ENCODE measurements at regions not wholly inside any gene's neighbourhood (a gene's known extent, or its start where the extent isn't known, plus 50 kb on each side); places are given as distances from the start of the nearest gene placed in this dataset.

- Histone ChIP-seq H3F3A (ENCODE audit: insufficient read depth) (no peaks in the 10 kb centered on the region), H3K4me2 (ENCODE audit: low read depth, low read length, poor library complexity, severe bottlenecking) (no peak overlapping the region), H4K20me1 (ENCODE audit: low read depth, low read length) (no peaks in the 10 kb centered on the region), H3K27me3 (ENCODE audit: low read length) (no peaks in the 10 kb centered on the region), H3K36me3 (ENCODE audit: low read length) (no peaks in the 10 kb centered on the region), H3K9me3 (ENCODE audit: insufficient read depth, low read length) (no peaks in the 10 kb centered on the region), H3K27ac (ENCODE audit: low read depth, low read length) (no peak overlapping the region), H3K79me2 (ENCODE audit: insufficient read depth, low read length) (no peaks in the 10 kb centered on the region), H2AFZ (ENCODE audit: low read depth, low read length, severe bottlenecking) (no peak overlapping the region), H3K9ac (ENCODE audit: low read length) (no peak overlapping the region), H3K4me3 (ENCODE audit: insufficient read depth, low read length, poor library complexity, severe bottlenecking) (no peak overlapping the region), H3K9me2 (replicated peaks; ENCODE audit: insufficient read depth, low read length) (no peaks in the 10 kb centered on the region)
- TF ChIP-seq EZH2phosphoT487 (conservative IDR thresholded peaks at IDR 0.05; ENCODE audit: low read length) = no peak
Observed at GRCh38 chr16:59058250-59058649, 324.1 kb upstream of the GOT2 start.

DNA sequence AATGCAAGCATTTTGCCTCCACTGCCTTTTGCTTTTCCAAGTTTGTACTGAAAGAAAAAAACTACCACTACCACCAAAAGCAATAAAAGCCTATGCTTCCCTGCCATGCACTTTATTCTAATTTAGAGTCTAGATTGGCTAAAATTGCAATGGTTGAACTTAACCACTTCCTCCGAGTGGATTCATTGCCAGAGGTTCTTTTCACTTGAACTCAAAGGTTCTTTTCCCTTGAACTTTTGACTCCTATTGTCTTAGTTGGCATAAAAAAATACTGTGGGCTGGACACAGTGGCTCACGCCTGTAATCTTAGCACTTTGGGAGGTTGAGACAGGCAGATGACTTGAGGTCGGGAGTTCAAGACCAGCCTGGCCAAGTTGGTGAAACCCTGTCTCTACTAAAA, 319.8 kb upstream of the GOT2 start:
- Histone ChIP-seq H3K9me2 (replicated peaks; ENCODE audit: insufficient read depth, low read length) (no peaks in the 10 kb centered on the region), H3K9ac (ENCODE audit: low read length) (no peak overlapping the region), H3K36me3 (ENCODE audit: low read length) (no peaks in the 10 kb centered on the region), H4K20me1 (ENCODE audit: low read depth, low read length) (no peaks in the 10 kb centered on the region), H3K4me3 (ENCODE audit: insufficient read depth, low read length, poor library complexity, severe bottlenecking) (no peak overlapping the region), H3K9me3 (ENCODE audit: insufficient read depth, low read length) (no peaks in the 10 kb centered on the region), H3K79me2 (ENCODE audit: insufficient read depth, low read length) (no peaks in the 10 kb centered on the region), H3K4me2 (ENCODE audit: low read depth, low read length, poor library complexity, severe bottlenecking) (no peak overlapping the region), H2AFZ (ENCODE audit: low read depth, low read length, severe bottlenecking) (no peak overlapping the region), H3F3A (ENCODE audit: insufficient read depth) (no peaks in the 10 kb centered on the region), H3K27me3 (ENCODE audit: low read length) (no peaks in the 10 kb centered on the region), H3K27ac (ENCODE audit: low read depth, low read length) (no peak overlapping the region)
- TF ChIP-seq EZH2phosphoT487 (conservative IDR thresholded peaks at IDR 0.05; ENCODE audit: low read length) = no peak
- no peak for TF ChIP-seq CTCF (IDR thresholded peaks at IDR 0.05; ENCODE audit: insufficient read depth, low read length, poor library complexity, severe bottlenecking)

DNA sequence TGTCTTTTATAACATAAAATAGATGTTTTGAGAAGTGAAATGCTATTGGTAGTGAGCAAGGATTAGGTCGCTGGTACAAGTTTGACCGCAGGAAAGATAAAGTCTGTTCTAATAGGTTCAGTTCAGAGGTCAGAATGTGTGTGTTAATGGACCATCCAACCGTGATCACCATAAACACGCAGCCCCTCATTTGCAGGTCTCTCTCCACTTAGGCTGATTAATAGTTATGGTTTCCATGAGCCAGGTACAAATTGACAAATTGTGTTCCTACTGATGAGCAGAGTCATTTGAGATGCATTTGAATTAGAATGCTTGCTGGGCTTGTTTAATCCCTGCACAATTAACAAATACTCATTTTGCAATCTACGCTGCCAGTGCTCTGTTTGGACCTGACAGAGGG, 318.1 kb upstream of the GOT2 start:
- no peaks in the 10 kb centered on the region for H3K27me3 ChIP-seq (ENCODE audit: low read length)
- no peaks in the 10 kb centered on the region for H3K9me3 ChIP-seq (ENCODE audit: insufficient read depth, low read length)
- no peak overlapping the region for H3K9ac ChIP-seq (ENCODE audit: low read length)
- no peaks in the 10 kb centered on the region for H3K9me2 ChIP-seq (replicated peaks; ENCODE audit: insufficient read depth, low read length)
- no peak overlapping the region for H3K4me3 ChIP-seq (ENCODE audit: insufficient read depth, low read length, poor library complexity, severe bottlenecking)
- TF ChIP-seq CTCF (IDR thresholded peaks at IDR 0.05; ENCODE audit: insufficient read depth, low read length, poor library complexity, severe bottlenecking) (no peak), EZH2phosphoT487 (conservative IDR thresholded peaks at IDR 0.05; ENCODE audit: low read length) (no peak)
- H3F3A ChIP-seq (ENCODE audit: insufficient read depth) = no peaks in the 10 kb centered on the region
- no peaks in the 10 kb centered on the region for H4K20me1 ChIP-seq (ENCODE audit: low read depth, low read length)
- no peaks in the 10 kb centered on the region for H3K79me2 ChIP-seq (ENCODE audit: insufficient read depth, low read length)
- H3K27ac ChIP-seq (ENCODE audit: low read depth, low read length) = no peak overlapping the region
- no peak overlapping the region for H2AFZ ChIP-seq (ENCODE audit: low read depth, low read length, severe bottlenecking)
- no peak overlapping the region for H3K4me2 ChIP-seq (ENCODE audit: low read depth, low read length, poor library complexity, severe bottlenecking)
- no peaks in the 10 kb centered on the region for H3K36me3 ChIP-seq (ENCODE audit: low read length)

DNA sequence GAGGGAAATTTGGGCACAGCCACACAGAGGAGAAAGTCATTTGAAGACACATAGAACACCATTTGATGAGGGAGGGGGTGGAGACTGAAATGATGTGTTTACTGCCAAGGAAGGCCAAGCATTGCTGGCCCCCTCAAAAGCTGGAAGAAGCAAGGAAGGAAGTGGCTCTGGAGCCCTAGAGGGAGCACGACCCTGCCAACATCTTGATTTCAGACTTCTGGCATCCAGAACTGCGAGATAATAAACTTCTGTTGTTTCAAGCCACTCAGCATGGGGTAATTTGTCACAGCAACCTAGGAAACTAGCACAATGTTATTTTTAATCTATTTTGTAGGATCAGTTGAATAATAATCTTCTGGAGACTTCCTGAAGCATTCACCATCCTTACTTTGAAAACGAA, 314.8 kb upstream of the GOT2 start:
- Histone ChIP-seq H3K9me3 (ENCODE audit: insufficient read depth, low read length) (no peaks in the 10 kb centered on the region), H2AFZ (ENCODE audit: low read depth, low read length, severe bottlenecking) (no peak overlapping the region), H3K9ac (ENCODE audit: low read length) (no peak overlapping the region), H3K79me2 (ENCODE audit: insufficient read depth, low read length) (no peaks in the 10 kb centered on the region), H3K36me3 (ENCODE audit: low read length) (no peaks in the 10 kb centered on the region), H4K20me1 (ENCODE audit: low read depth, low read length) (no peaks in the 10 kb centered on the region), H3K9me2 (replicated peaks; ENCODE audit: insufficient read depth, low read length) (no peaks in the 10 kb centered on the region), H3F3A (ENCODE audit: insufficient read depth) (no peaks in the 10 kb centered on the region), H3K4me2 (ENCODE audit: low read depth, low read length, poor library complexity, severe bottlenecking) (no peak overlapping the region), H3K27ac (ENCODE audit: low read depth, low read length) (no peak overlapping the region), H3K27me3 (ENCODE audit: low read length) (no peaks in the 10 kb centered on the region), H3K4me3 (ENCODE audit: insufficient read depth, low read length, poor library complexity, severe bottlenecking) (no peak overlapping the region)
- TF ChIP-seq CTCF (IDR thresholded peaks at IDR 0.05; ENCODE audit: insufficient read depth, low read length, poor library complexity, severe bottlenecking) (no peak), EZH2phosphoT487 (conservative IDR thresholded peaks at IDR 0.05; ENCODE audit: low read length) (no peak)

Measured in SU-DHL-6 (cell line).